ENCODE measurements at regions not wholly inside any gene's neighbourhood (a gene's known extent, or its start where the extent isn't known, plus 50 kb on each side); places are given as distances from the start of the nearest gene placed in this dataset.

DNA sequence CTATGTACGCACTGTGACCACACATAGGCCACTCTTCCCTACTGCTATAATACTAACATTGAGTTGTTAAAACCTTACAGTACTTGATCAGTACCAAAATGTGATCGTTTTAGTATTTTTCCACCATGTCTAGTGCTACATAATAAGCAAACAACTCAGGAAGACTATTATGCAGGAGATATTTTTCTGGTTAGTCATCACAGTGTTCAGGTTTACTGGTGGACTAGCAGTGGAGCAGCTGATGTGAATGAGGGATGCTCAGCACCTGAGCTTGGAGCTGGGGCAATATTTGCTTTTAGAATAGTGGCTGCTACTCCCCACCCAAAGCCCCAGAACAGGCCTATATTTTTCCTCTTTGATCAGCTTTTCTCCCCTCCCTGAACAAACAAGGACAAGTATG is 513.1 kb downstream of the KCNH5 start:
- DNase-seq (ENCODE audit: low spot score) = no peak

DNA sequence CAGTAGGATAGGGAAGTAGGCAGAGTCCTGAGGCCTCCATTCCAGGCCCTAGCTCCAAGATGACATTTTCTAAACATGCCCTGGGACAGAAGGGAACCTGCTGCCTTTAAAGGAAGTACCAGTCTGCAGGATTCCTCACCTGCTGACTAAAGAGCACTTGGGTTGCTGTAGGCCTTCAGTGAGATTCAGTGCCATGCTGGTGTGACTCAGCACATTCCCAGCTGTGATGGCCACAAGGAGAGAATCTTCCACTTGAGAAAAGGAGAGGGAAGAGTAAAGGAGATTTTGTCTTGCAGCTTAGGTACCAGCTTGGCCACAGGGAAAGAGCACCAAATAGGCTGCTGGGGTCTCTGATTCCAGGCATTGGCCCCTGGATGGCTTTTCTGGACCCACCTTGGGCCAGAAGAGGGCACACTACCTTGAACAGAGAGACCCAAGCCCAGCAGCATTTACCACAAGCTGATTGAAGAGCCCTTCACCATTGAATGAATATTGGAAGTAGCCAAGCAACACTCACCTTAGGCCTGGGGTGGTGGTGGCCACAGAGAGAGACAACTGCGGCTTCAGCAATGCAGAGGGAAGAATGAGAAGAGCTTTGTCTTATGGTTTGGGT is 498.3 kb downstream of the KCNH5 start:
- DNase-seq (ENCODE audit: low spot score) = no peak

DNA sequence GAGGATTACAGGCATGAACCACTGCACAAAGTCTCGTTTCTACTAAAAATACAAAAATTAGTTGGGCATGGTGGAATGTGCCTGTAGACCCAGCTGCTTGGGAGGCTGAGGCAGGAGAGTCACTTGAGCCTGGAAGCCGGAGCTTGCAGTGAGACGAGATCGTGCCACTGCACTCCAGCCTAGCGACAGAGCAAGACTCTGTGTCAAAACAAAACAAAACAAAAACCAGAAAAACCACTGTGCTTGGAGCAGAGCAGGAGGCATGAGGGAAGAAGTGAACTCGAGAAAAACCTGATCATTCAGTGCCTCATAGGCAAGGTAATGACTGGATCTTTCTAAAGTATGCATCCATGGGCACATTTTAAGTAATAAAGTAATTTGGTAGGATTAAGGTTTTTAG is 487.8 kb downstream of the KCNH5 start:
- DNase-seq (ENCODE audit: low spot score) = no peak

DNA sequence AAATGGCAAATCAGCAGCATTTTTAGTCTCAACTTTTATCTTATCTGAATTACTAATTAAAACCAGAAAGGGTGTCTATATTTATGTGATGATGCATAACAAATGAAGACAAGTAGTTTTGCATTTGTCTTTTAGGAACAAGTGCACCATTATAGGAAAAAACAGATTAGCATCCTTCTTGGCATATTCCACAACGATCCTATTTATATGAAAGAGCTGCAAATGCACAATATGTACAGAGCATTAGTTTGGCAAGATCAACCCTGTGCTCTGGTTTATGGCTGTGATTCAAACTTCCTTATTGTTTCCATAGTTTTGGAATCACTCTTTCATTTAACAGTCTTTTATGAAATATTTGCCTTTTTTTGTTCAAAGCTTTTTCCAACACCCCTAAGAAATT is 486.8 kb downstream of the KCNH5 start:
- DNase-seq (ENCODE audit: low spot score) = no peak

DNA sequence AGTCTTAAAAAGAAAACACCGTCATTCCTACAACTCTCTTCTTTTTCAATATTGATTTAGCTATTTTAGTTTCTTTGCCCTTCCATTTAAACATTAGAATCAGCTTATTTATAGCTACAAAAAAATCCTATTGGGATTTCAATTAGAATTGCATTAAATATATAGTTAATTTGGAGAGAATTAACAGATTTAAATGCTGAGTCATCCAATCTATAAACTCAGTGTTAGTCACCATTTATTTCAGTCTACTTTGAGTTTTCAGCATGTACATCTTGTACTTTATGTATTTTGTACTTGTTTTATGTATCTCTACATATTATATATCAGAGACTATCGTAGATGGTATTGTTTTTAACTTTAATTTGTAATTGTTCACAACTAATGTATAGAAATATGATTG is 460.0 kb downstream of the KCNH5 start:
- DNase-seq (ENCODE audit: low spot score) = no peak

DNA sequence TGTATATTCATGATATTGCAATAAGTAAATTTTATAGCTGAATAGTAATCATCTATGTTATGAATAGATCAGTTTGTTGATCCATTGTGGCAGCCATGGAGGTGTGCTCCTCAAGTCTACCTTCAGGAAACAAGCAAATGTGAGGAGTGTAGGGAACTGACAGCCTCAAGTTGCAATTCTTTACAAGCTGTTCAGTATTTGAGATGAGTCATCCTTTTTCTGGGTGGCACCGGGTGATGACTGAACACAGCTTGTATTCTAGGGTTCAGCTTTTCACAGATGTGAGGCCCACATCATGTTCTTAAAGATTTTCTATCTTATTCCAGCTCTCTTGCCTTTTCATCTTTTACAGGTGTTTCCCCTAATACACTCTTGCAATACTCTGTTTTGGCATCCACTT is 452.4 kb downstream of the KCNH5 start:
- no peak for DNase-seq (ENCODE audit: low spot score)

DNA sequence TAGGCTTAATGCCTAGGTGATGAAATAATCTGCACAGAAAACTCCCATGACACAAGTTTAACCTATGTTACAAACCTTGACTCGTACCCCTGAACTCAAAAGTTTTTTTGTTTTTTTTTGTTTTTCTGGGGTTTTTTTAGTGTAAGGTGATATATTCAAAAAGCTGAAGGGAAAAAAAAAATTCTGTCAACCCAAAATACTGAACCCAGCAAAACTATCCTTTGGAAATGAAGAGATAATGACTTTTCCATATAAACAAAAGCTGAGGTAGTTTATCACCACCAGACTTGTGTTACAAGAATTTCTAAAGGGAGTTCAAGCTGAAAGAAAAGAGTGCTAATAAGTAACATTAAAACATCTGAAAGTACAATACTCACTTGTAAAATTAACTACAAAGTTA is 448.1 kb downstream of the KCNH5 start:
- DNase-seq (ENCODE audit: low spot score) = no peak

DNA sequence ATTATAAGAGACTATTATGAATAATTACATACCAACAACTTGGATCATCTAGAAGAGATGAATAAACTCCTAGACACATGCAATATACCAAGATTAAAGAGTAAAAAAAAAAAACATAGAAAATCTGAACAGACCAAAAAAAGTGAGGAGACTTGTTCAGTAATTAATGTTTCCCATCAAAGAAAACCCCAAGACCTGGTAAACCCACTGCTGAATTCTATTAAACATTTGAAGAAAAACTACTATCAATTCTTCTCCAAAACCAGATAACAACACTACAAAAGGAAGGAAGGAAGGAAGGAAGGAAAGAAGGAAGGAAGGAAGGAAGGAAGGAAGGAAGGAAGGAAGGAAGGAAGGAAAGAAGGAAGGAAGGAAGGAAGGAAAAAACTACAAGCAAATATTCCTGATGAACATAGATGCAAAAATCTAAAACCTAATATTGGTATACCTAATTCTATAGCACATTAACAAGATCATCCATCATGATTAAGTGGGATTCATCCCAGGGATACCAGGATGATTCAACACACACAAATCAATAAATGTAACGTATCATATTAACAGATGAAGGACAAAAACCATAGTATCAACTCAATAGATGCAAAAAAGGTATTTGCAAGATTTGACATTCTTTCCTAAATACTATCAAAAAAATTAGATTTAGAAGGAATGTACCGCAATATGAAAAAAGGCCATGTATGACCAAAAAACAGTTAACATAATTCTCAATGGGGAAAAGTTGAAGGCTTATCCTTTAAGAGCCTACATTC is 445.5 kb downstream of the KCNH5 start:
- DNase-seq (ENCODE audit: low spot score) = no peak

DNA sequence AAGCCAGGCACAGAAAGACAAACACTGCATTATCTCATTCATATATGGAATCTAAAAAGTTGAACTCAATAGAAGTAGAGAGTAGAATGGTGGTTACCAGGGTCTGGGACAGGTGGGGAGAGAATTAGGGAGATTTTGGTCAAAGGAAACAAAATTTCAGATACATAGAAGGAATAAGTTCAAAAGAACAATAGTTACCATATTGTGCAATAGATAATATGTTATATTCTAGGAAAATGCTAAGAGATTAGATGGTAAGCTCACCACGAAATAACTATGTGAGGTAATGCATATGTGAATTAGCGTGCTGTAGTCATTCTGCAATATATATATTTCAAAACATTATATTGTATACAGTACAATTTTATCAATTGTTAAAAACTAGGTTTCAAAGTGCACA is 442.5 kb downstream of the KCNH5 start:
- DNase-seq (ENCODE audit: low spot score) = no peak

DNA sequence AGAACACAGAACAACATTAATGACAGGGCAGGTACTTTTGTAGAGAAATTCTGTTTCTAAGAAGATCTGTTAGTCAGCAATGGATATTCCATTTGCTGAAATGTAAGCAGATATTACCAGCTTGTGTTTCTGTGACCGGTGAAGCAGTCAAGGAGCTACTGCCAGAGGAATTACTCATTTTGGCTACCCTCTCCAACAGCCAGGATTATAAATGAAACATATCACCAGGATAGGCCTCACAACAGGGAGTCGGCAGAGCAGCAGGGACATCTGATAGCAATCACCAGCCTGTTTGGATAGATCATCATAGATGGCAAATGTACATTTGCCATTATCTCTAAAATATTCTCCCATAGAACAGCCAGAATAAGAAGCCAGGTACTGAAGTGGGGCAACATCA is 440.7 kb downstream of the KCNH5 start:
- no peak for DNase-seq (ENCODE audit: low spot score)

DNA sequence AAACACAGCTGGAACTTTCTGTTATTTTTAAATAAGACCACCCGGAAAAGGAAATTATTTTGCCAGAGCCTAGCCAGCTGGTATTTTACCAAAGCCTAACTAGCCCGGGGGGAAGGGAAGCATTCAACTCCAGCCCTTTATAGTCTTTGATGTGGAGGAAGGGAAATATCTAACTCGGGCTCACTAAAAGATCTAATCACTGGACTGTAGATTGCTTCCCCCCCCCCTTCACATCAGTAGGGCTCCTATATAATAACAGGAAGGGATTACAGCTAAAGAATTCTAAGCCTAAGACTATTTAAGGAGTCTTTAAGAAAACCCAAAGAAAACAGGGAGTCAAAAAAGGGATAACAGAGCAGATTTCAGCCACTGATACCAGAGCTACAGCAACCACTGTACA is 431.1 kb downstream of the KCNH5 start:
- no peak for DNase-seq (ENCODE audit: low spot score)

DNA sequence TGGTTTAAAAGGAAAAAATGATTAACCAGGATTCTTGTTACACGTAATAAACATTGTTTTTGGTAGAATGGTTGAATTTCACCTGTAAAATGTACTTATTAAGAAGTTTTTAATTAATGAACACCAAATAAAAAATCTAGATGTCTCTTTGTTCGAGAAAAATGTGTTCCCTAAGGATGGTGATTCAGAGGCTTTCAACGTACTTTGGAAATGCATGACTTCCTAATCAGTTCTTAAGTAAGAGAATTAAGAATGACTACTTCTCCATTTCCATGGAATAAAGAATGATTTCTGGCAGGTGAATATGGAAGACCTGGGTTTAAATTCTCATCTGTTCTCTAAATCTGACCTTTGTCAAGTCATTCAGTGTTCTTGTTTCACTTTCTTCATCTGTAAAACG is 428.6 kb downstream of the KCNH5 start:
- no peak for DNase-seq (ENCODE audit: low spot score)

DNA sequence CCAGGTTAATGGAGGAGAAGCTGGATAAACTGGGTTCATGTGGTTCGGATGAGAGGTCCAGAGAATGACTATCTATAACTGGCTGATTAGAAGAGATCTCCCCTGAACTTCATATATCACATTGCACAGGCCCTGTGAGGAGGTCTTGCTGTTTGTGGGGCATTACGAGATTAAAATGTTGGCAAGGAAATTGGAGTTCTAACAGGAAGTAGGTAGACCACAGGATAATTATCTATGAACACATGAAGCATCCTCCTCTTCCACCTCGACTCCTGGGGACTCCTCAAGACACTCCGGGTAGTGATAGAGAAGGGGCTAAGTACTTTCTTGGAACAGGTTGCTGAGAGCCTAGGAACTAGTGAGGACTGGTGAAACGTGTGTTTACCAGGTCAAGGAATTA is 418.8 kb downstream of the KCNH5 start:
- no peak for DNase-seq (ENCODE audit: low spot score)

DNA sequence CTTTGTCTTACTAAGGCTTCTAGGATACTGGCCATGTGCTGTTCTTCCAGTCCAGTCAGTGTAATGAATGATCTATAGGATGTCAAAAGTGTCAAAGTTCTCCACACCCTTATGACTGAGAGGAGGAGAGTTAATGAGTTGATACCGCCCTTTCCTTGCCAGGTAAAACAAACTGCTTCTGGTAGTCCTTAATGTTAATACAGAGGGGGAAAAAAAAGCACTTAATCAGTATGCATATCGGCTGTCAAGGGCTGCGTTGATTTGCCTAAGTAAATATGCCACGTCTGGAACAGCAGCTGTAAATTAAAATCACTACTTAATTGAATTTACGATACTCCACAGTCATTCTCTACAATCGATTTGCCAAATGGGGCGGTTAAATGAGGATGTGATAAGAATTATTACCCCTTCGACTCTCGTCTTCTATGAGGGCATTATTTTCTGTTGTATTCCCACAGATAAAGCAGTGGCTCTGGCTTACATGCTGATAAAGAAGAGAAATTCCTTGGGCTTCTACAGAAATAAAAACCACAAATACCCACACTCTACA is 416.0 kb downstream of the KCNH5 start:
- no peak for DNase-seq (ENCODE audit: low spot score)

DNA sequence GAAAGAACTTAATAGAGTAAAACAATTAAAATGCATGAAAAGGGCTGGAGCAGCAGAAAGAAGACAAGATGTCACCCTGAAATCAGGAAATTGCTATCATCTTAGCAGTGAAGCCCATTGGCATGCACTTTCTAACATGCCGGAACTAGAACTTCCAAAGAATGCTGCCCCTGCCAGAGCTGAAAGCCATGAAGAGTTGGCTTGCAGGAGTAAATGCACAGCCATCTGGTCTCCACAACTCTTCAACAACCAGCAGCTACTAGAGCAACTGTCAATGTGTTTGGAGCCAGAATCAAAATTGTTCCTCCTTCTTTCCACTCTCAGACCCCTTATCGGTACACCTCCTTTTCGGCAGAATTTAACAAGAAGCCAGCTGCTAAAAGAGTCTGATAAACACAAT is 414.1 kb downstream of the KCNH5 start:
- no peak for DNase-seq (ENCODE audit: low spot score)

DNA sequence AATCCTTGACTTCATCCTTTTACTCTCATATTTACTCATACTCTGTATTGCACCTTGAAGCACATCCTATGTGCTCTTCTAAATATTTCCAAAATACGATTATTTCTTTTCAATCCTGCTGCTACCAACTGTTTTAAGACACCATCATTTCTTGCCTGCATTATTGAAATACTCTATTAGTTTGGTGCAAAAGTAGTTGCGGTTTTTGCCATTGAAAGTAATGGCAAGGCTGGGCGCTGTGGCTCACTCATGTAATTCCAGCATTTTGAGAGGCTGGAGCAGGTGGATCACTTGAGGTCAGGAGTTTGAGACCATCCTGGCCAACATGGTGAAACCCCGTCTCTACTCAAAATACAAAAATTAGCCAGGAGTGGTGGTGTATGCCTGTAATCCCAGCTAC is 412.5 kb downstream of the KCNH5 start:
- DNase-seq (ENCODE audit: low spot score) = no peak

DNA sequence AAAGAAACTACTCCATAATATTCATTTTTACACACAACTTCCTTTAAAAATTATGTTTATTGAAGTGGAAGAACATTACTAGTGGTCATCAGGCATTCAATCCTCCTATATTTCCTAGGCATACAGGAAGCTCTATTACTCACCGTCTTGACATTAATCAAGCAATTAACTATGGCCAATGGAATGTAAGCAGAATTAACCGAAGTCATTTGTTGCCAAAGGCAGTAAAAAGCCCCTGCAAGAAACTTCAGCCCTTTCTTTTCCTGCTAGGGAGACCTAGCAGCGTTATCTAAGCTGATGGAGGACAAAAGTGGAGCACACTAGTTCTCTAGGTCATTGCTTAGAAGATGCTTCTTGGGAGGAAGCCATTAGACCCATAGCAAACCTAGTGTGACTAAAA is 399.6 kb downstream of the KCNH5 start:
- DNase-seq (ENCODE audit: low spot score) = no peak
